Neural progenitor cell (in vitro differentiated cells): ENCODE measurements at regions not wholly inside any gene's neighbourhood (a gene's known extent, or its start where the extent isn't known, plus 50 kb on each side); places are given as distances from the start of the nearest gene placed in this dataset.

Experiments
- EZH2 ChIP-seq: fragments of 200-600 bp; sonication (generic); IDR thresholded peaks from 2 replicates; pipeline ENCODE4 v1.6.1; 2017; ENCODE audit warnings: antibody characterized with exemption, mild to moderate bottlenecking, moderate library complexity
- TF ChIP-seq, protein P1 (sequence below): fragments of 200-600 bp; sonication (generic); IDR thresholded peaks from 2 replicates; pipeline ENCODE4 v1.5.1; 2017; ENCODE audit warnings: antibody characterized with exemption, mild to moderate bottlenecking

DNA sequence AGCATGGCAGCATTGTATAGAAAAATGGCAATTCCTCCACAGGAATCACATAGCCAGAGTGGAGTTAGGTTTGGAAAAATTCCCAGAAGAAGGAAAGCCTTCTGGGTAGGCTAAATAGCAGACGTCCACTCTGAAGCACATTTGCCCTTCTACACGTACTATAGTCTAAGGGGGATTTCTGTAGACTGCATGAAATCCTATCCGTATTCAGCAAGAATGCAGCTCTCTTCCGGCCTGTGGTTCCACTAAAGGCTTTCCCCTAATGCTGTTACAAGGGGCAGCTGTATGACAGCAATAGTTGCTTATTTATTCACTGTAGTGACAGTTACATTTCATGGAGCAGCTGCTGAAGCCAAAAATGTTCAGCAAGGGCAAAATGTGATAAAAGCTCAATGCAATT lies 263.6 kb downstream of the RWDD3 start:
- TF ChIP-seq, protein P1, sequence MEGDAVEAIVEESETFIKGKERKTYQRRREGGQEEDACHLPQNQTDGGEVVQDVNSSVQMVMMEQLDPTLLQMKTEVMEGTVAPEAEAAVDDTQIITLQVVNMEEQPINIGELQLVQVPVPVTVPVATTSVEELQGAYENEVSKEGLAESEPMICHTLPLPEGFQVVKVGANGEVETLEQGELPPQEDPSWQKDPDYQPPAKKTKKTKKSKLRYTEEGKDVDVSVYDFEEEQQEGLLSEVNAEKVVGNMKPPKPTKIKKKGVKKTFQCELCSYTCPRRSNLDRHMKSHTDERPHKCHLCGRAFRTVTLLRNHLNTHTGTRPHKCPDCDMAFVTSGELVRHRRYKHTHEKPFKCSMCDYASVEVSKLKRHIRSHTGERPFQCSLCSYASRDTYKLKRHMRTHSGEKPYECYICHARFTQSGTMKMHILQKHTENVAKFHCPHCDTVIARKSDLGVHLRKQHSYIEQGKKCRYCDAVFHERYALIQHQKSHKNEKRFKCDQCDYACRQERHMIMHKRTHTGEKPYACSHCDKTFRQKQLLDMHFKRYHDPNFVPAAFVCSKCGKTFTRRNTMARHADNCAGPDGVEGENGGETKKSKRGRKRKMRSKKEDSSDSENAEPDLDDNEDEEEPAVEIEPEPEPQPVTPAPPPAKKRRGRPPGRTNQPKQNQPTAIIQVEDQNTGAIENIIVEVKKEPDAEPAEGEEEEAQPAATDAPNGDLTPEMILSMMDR = no peak
- no peak for TF ChIP-seq EZH2
